ENCODE measurements at regions not wholly inside any gene's neighbourhood (a gene's known extent, or its start where the extent isn't known, plus 50 kb on each side); places are given as distances from the start of the nearest gene placed in this dataset.
"Not testable (repeated sequence)": the region's sequence is repeated elsewhere in the genome, so short reads cannot be mapped to it uniquely, and the experiment has no call there.

DNA sequence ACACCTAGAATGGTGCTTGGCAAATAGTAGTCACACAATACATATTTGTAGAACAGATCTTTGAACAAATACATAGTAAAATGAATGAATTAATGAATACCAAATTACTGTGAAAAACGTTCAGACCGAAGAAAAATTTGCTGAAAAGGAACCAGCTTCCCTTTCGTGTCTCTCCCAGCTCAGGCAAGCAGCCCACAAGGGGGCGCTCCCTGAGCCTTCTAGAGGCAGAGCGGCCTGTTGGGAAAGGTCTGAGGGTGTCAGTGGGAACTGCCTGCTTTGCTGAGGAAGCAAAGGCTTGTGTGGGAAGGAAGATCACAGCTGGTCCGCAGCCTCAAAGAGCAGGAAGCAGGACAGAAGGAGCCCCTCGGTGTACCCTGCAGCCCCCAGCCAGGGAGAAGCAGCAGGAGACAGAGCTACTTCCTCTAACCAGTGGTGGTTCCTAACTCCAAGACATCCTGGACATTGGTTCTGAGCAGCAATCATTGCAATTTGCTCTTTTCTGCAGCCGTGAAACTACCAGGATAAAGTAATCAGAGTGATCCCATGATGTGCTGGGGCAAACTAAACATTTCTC is 231.1 kb downstream of the ANKRD30B start:
- DNase-seq (ENCODE audit: low spot score): no peak
- intact Hi-C loops (cut with DNase I): no loop called here

DNA sequence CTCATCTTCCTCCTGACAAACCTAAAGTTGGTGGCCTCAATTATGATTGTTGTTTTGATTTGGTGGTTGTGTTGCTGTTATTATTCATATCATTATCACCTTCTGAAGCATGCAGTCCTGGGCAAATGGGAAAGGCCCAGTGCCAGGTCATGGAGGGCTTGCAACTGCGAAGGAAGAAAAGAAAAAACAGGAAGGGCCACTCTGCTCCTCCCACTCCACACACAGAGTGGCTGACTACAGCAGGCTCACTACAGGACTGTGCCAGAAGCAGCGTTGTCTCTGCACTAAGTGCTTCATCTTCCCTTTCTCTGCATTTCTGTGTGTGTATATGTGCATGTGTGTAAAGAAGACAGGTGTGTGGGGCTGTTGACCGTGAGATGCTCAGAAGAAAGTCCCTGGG is 231.9 kb downstream of the ANKRD30B start:
- intact Hi-C loops (cut with DNase I): no loop called here
- DNase-seq (ENCODE audit: low spot score): no peak

- DNase-seq (ENCODE audit: low spot score); intact Hi-C loops (cut with DNase I): not testable (repeated sequence)
Observed at GRCh38 chr18:14984531-14984930, 236.6 kb downstream of the ANKRD30B start.

DNA sequence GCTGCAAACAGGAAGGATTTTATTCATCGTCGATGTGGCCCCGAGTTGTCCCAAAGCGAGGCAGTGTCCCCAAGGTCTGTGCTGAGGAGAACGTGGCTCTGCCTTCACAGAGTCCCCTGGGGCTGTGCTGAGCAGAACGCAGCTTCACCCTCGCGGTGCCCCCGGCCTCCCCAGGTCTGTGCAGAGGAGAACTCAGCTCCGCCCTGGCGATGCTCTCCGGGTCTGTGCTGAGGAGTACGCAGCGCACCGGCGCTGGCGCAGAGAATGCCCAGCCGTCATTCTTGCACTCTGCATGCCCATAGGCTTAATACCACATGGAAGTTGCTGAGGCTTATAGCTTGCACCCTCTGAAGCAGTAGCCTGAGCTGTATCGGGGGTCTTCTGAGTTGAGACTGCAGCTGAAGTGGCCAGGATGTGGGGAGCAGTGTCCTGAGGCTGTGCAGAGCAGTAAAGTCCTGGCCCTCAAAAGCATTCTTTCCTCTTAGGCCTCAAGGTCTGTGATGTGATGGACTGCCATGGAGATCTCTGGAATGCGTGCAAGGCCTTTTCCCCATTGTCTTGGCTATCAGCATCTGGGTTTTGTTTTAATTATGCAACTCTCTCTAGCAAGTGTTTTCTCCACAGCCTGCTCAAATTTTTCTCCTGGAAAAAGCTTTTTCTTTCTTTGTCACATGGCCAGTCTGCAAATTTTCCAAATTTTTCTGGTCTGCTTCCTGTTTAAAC is 237.5 kb downstream of the ANKRD30B start:
- DNase-seq (ENCODE audit: low spot score): peak; percentile 55
- intact Hi-C loops (cut with DNase I): not testable (repeated sequence)

GRCh38 chr18:14987377-14987776 is 239.4 kb downstream of the ANKRD30B start:
- DNase-seq (ENCODE audit: low spot score): peak; percentile 36
- intact Hi-C loops (cut with DNase I): not testable (repeated sequence)

DNA sequence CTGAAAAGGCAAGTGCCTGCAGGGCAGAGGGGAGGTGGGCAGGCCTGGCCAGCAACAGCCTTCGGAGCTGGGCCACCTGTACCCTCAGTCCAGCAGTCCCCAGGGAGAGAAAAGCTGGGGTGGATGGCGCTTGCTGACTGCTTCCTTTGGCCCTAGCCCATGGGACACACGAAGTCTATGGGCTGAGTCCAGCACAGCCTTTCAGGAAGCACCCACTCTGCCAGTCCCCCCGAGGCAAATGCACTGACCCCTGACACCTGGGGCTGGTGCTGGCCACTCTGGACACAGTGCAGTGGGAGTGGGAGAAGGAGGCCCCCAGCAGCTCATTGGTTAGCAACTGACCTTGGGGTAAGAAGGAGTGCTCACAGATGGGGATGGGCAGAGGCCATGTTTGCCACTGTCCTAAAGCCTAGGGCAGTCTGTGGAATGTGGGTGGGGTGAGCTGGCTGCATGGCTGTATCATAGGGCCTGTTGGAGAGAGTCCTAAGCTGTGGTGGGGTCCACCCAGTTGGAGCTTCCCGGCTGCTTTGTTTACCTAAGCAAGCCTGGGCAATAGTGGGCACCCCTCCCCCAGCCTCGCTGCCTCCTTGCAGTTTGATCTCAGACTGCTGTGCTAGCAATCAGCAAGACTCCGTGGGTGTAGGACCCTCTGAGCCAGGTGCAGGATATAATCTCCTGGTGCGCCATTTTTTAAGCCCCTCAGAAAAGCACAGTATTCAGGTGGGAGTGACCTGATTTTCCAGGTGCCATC is 240.2 kb downstream of the ANKRD30B start:
- intact Hi-C loops (cut with DNase I): not testable (repeated sequence)
- DNase-seq (ENCODE audit: low spot score): peak; percentile 69

- intact Hi-C loops (cut with DNase I): not testable (repeated sequence)
- peak; percentile 39 for DNase-seq (ENCODE audit: low spot score)
Observed at GRCh38 chr18:14989569-14989968, 241.6 kb downstream of the ANKRD30B start.

- DNase-seq (ENCODE audit: low spot score); intact Hi-C loops (cut with DNase I): not testable (repeated sequence)
Observed at GRCh38 chr18:14991934-14992445, 244.0 kb downstream of the ANKRD30B start.

GRCh38 chr18:14992758-14993157 is 244.8 kb downstream of the ANKRD30B start:
- intact Hi-C loops (cut with DNase I): not testable (repeated sequence)

GRCh38 chr18:14995023-14995422 is 247.1 kb downstream of the ANKRD30B start:
- intact Hi-C loops (cut with DNase I); DNase-seq (ENCODE audit: low spot score): not testable (repeated sequence)

More at GRCh38 chr18:14992758-14993157, 244.8 kb downstream of the ANKRD30B start:
- not testable (repeated sequence) for DNase-seq (ENCODE audit: low spot score)

DNA sequence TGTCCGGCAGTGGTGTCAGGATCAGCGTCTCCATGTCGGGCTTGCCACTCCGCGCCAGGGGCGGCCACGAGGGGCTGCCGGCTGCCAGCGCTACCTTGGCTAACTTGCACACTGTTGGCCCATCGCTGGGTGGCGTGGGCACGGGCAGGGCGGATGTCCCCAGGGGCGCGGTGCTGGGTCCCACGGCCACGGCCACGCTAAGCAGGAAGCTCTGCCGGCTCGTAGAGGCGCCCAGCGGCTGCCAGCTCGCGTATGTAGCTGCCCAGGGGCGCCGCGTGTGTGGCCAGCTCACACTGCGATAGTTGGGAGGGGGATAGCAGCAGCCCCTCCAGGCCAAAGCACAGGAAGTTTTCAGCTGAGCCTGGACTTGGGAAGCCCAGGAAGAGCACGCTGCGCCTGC is 249.4 kb downstream of the ANKRD30B start:
- intact Hi-C loops (cut with DNase I): no loop called here
- no peak for DNase-seq (ENCODE audit: low spot score)

- DNase-seq (ENCODE audit: low spot score); intact Hi-C loops (cut with DNase I): not testable (repeated sequence)
Observed at GRCh38 chr18:14997899-14998298, 249.9 kb downstream of the ANKRD30B start.

DNA sequence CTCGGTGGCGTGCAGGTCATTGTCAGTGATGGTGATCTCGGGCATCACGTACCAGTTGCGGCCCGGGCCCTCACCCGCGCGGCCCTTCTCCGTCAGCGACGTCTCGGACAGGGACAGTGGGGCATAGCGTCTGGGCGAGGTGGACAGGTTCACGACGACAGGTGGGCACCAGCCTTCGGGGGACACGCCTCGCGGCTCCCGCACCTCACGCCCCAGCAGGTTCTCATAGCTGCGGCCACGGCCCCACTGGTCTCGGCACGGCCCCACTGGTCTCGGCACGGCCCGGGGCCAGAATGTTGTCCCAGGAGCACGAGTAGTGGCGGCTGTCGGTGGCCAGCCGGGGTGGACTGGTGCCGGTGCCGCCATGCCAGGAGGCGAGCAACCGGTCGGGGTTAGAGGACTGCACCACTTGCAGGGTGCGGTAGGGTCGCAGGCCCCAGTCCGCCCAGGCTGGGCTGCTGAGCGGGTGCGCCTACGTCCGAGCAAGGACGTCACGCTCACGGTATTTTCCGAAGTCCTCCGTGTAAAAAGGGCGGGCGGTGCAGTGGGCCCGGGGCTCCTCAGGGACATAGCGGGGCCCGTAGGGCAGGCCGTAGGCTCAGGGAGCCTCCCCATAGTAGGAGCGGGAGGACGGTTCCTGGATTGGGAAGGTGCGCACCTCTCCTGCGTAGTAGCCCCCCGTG is 250.5 kb downstream of the ANKRD30B start:
- intact Hi-C loops (cut with DNase I); DNase-seq (ENCODE audit: low spot score): not testable (repeated sequence)

GRCh38 chr18:14999085-14999975 is 251.4 kb downstream of the ANKRD30B start:
- intact Hi-C loops (cut with DNase I): no loop called here
- DNase-seq (ENCODE audit: low spot score): no peak

DNA sequence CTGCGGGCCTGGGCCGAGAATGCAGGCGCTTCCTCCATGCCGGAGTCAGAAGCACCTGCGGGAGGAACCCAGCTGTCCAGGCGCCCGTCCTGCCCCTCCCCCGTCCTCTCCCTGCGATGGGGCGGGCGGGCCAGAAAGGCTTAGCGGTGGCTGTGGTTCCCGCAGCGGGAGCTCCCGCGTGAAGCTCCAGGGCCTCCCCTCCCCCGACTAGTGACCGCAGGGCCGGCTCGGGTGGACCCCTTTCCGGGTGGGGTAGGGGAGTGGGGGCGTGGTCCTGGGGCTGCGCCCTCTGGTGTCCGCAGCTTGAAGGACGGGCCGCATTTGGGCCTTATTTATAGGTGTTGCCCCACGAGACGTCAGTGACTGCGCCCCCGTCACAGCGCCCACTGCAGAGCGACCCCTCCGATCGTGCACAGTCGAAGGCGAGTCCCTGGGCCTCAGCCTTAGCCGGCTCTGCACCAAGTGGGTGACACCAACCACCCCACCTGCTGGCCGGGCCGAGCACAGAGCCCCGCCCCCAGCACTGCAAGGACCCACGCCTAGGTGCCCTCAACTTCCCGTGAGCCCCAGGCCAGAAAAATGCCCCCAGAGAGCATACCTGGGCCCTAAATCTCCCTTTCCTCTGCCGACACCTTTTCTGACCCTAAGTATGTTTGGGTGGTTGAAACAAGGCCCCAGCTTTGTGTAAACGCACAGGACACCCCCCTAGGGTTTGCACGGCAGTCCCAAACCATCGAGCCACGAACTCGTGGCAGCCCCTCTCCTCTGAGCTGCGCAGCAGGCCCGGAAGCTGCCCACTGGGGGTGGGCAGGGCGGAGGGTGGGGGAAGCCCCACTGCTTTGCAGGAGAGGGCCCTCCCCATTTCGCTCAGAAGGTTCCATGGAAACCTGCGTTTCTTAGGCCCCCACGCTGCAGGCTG is 252.4 kb downstream of the ANKRD30B start:
- DNase-seq (ENCODE audit: low spot score); intact Hi-C loops (cut with DNase I): not testable (repeated sequence)

DNA sequence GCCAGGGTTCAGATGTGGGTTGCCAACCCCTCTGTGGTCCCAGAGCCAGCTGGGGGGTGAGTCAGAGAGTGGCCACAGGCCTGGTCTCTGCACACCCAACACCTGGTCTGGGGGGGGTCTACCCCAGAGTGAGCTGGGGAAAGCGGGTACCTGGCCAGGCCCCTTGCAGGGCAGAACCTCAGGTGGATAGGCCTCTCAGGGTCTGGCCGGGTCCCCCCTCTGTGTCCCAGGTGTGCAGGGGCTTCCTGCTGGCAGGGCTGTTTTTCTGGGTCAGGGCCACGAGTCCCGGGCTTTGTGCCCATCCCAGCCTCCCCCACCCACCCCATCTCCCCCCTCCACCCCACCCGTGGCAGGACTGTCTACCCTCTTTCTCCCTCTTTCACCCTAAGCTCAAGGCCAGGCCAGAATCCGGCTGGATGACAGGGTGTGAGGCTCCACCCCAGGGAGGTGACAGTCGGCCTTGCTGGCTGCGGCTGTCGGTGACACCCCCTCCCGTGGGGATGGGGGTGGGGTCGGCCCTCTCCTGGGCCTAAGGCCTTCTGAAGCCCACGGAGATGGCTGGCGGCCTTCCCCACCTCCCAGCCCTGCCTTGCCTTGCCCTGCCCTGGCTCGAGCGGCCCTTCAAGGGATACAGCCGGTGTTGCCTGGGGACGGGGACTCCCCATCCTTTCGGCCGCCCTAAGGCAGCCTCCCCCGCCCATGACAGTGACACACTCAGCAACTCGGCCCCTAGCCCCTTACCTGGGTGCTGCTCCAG is 253.2 kb downstream of the ANKRD30B start:
- DNase-seq (ENCODE audit: low spot score); intact Hi-C loops (cut with DNase I): not testable (repeated sequence)

- DNase-seq (ENCODE audit: low spot score); intact Hi-C loops (cut with DNase I): not testable (repeated sequence)
Observed at GRCh38 chr18:15001795-15002107, 253.8 kb downstream of the ANKRD30B start.
